C4-2B (cell line): ENCODE measurements at regions not wholly inside any gene's neighbourhood (a gene's known extent, or its start where the extent isn't known, plus 50 kb on each side); places are given as distances from the start of the nearest gene placed in this dataset.

Source experiments
- CTCF ChIP-seq: fragments of 450-650 bp; conservative IDR thresholded peaks from 2 replicates; pipeline ENCODE4 v1.5.1; 2017; ENCODE audit warnings: mild to moderate bottlenecking
- ZFX ChIP-seq: fragments of 450-650 bp; IDR thresholded peaks from 2 replicates; pipeline ENCODE4 v1.6.1; 2017

DNA sequence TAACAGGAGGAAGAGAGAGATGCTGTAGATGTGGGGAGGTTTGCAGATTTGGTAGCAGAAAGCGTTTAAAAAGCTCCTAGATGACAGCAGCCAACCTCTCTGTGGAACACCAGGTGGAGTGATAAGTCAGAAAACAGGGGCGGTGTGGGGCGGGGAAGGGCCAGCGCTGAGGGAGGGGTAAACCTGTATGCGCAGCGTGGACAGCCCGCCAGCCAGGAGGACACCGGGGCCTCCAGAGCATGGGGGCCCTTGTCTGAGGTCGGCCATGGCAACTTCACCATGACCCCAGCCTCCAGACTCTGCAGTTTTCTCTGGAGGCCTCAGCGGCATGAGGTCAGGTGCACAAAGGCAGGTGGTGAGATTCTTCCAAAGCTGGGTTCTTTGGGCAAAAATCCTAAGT is 423.7 kb downstream of the BRD1 start:
- TF ChIP-seq CTCF (no peak), ZFX (no peak)
